Heart left ventricle (tissue), 13 donors: ENCODE measurements at regions not wholly inside any gene's neighbourhood (a gene's known extent, or its start where the extent isn't known, plus 50 kb on each side); places are given as distances from the start of the nearest gene placed in this dataset.

Source experiments
- POLR2A ChIP-seq, 2 donors: fragments of 450-650 bp; IDR thresholded peaks; one replicate each; pipeline ENCODE4 v1.6.1; 2017; ENCODE audit warnings: antibody characterized with exemption in 2 of 2, mild to moderate bottlenecking in 2 of 2, moderate library complexity in 2 of 2
- TF ChIP-seq, protein P1 (sequence below), 12 donors: fragments of 200-600 bp; sonication (generic) in 4 of 12; IDR thresholded peaks; one replicate each; pipeline versions ENCODE4 v1.5.0 to v1.8.0; 2018 to 2022; ENCODE audit warnings: antibody characterized with exemption in 12 of 12, mild to moderate bottlenecking in 5 of 12
- donor health status: ischemic (EF 13 %, LVEDD 7.1; RV severe dilation, severe dysfunction).
- donor health status: DM: no; HTN: yes; CAD: no.
- donor health status: DM: no; HTN: no; CAD: no.
- donor health status: ischemic (EF 25% LVEDD 6.9; RV normal size, moderate dysfunction).
- donor health status: ischemic (EF 25% LVEDD 5.7; RV mildly dilated, moderate dysfunction).
- donor health status: ischemic (EF 35%, LVEDD 5.7; RV mildly dilated, moderate dysfunction).
- donor health status: nonischemic (EF 11% LVEDD 7.7; RV severe dilation, severe dysfunction).
- donor health status: DM: yes; HTN: yes; CAD: no.
- donor health status: PGD.
- donor health status: ischemic (EF 29% LVEDD 5.4; RV normal size, mild dysfunction).
- donor health status: nonischemic (EF 23%, LVEDD 6.1; RV moderate dilation, normal function).

DNA sequence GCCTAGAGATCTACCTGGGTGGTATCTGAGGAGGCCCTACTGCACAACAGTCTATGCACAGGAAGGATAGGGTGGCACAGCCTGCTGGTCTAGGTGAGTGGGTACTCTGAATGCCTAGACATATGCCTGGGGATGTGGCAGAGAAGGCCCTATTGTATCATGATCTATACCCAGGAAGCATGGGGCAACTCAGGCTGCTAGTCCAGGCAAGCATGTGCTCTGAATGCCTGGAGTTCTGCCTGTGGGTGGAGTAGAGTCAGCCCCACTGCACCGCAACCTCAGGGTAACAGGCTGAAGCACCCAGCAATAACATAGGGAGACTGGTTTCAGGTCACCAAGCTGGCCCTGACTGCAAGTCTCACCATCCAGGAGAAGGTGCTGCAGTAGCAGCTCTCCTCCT is 224.7 kb downstream of the MFSD1 start:
- TF ChIP-seq POLR2A (IDR thresholded peaks at IDR 0.05): no peak
- TF ChIP-seq, protein P1, sequence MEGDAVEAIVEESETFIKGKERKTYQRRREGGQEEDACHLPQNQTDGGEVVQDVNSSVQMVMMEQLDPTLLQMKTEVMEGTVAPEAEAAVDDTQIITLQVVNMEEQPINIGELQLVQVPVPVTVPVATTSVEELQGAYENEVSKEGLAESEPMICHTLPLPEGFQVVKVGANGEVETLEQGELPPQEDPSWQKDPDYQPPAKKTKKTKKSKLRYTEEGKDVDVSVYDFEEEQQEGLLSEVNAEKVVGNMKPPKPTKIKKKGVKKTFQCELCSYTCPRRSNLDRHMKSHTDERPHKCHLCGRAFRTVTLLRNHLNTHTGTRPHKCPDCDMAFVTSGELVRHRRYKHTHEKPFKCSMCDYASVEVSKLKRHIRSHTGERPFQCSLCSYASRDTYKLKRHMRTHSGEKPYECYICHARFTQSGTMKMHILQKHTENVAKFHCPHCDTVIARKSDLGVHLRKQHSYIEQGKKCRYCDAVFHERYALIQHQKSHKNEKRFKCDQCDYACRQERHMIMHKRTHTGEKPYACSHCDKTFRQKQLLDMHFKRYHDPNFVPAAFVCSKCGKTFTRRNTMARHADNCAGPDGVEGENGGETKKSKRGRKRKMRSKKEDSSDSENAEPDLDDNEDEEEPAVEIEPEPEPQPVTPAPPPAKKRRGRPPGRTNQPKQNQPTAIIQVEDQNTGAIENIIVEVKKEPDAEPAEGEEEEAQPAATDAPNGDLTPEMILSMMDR (IDR thresholded peaks at IDR 0.05): no peak
